LNCAP (cell line): ENCODE measurements at regions not wholly inside any gene's neighbourhood (a gene's known extent, or its start where the extent isn't known, plus 50 kb on each side); places are given as distances from the start of the nearest gene placed in this dataset.

ENCODE experiments used
- TF ChIP-seq, protein P1 (sequence below): fragments of 450-650 bp; IDR thresholded peaks from 2 replicates; pipeline ENCODE4 v1.5.1; 2017; ENCODE audit warnings: mild to moderate bottlenecking

GRCh38 chr12:92650228-92650822 is 52.5 kb upstream of the PLEKHG7 start:
- TF ChIP-seq, protein P1, sequence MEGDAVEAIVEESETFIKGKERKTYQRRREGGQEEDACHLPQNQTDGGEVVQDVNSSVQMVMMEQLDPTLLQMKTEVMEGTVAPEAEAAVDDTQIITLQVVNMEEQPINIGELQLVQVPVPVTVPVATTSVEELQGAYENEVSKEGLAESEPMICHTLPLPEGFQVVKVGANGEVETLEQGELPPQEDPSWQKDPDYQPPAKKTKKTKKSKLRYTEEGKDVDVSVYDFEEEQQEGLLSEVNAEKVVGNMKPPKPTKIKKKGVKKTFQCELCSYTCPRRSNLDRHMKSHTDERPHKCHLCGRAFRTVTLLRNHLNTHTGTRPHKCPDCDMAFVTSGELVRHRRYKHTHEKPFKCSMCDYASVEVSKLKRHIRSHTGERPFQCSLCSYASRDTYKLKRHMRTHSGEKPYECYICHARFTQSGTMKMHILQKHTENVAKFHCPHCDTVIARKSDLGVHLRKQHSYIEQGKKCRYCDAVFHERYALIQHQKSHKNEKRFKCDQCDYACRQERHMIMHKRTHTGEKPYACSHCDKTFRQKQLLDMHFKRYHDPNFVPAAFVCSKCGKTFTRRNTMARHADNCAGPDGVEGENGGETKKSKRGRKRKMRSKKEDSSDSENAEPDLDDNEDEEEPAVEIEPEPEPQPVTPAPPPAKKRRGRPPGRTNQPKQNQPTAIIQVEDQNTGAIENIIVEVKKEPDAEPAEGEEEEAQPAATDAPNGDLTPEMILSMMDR, result no peak; the same call in 1 of the 2 replicates

DNA sequence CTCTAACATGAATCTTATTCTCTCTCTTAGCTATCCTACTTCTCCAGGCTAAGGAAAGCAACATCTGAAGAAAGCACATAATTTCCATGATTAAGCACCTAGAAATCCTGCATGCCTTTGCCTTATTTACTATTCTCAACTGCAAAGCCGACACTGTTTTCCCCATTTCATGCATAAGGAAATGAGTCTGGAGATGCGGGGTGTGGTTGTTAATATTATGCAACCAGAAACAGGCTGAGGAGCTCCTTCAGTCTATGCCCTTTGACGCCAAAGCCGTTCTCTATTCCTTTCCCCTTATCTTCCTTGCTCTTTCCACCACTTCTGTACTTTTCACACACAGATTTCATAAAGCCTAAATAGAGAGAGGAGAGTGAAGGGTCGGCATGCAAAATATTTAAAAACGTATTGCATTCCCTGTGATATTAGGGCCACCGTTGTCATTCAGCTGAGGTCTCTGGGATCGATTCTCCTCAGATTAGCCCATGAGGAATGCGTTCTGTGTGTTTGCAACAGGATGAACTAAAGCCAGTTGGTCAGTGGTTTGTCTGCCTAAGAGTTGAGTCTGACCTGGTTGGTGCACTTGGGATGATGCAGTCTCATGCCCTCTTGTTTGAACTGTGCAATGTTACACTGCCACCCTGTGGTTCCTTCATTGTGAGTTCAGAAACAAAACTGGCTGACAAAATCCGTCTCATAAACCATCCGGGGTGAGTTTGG is 53.1 kb upstream of the PLEKHG7 start:
- TF ChIP-seq, protein P1, result peak; percentile 70

DNA sequence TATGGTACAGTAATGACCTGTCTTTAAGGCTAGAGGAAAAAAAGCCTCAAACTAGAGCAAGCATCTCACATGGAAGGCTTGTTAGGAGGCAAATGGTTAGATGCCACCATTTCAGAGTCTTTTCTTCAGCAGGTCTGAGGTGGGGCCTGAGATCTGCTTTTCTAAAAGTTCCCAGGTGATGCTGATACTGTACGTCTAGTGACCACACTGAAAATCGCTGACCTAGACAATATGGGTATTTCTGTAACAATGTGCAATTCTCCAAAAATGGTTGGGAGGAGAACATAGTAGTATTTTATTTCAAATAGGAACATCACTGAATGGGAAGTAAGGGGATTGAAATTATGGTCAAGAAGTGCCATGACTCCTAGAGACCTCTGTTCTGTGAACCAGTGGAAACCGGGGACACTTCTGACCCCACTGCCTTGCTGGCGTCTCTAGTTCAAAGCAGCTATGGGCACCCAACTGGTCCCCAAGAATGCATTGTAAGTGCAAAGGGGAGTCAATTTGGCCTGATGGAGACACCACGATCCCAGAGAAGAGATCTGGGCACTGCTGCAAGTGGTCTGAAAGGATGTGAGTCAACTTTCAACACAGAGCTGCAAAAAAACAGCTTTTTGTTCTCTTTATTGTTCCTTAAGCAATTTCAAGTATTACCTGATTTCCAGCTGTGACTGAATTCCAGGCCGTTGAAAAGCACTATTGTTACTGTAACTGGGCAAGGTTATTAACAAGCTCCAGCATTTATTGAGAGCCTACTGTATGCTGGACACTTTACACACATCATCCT is 54.4 kb upstream of the PLEKHG7 start:
- TF ChIP-seq, protein P1, result no peak

- TF ChIP-seq, protein P1, result no peak
Measured at GRCh38 chr12:92641291-92641690, 61.5 kb upstream of the PLEKHG7 start.

DNA sequence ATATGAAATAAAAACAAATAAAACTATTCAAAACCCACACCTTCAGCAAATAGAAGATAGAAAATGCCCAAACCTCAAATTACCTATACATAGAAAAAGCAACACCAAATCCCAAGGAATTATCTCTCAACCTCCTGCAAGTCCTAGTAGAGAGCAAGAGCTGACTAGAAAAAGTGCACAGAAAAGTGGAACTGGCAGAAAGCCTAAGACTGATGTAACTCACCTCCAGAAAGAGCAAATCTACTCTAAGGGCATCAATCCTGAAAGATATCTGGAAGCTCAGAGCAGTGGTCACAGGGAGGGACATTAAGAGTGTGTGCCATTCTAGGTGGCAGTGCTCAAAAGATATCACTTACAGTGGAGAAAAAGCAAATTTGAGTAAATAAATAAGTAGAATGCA is 62.1 kb upstream of the PLEKHG7 start:
- TF ChIP-seq, protein P1, result no peak

- TF ChIP-seq, protein P1, result no peak
Measured at GRCh38 chr12:92639017-92639416, 63.8 kb upstream of the PLEKHG7 start.

DNA sequence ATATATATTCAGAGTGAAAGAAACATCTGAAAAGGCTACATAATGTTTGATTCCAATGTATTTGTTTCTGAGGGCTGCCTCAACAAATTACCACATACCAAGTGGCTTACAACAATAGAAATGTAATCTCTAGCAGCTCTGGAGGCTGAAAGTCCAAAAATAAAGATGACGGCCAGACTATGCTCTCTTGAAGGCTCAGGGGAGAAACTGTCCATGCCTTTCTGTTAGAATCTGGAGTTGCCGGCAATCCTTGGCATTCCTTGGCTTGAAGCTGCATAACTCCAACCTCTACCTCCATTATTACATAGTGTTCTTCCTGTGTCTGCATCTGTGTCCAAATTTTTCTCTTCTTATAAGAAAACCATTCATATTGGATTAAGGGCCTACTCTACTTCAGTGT is 68.1 kb upstream of the PLEKHG7 start:
- TF ChIP-seq, protein P1, result no peak
